GM12891 (cell line): ENCODE measurements at regions not wholly inside any gene's neighbourhood (a gene's known extent, or its start where the extent isn't known, plus 50 kb on each side); places are given as distances from the start of the nearest gene placed in this dataset.

Source experiments
- PAX5 ChIP-seq: IDR thresholded peaks from 2 replicates; pipeline ENCODE4 v1.6.1; 2011; ENCODE audit warnings: low read length, moderate library complexity, mild to moderate bottlenecking; ENCODE audit not compliant: insufficient read depth, severe bottlenecking
- POLR2A ChIP-seq: IDR thresholded peaks from 2 replicates; pipeline ENCODE4 v1.6.1; 2011; ENCODE audit warnings: low read depth, low read length, control low read depth
- POLR2AphosphoS5 ChIP-seq: IDR thresholded peaks from 2 replicates; pipeline ENCODE4 v1.6.1; 2011; ENCODE audit warnings: low read depth, low read length, control low read depth
- POU2F2 ChIP-seq: IDR thresholded peaks from 2 replicates; pipeline ENCODE4 v1.6.1; 2011; ENCODE audit warnings: low read depth, mild to moderate bottlenecking, control low read depth, low read length, moderate library complexity
- TAF1 ChIP-seq: IDR thresholded peaks from 2 replicates; pipeline ENCODE4 v1.6.1; 2011; ENCODE audit warnings: low read depth, low read length, control low read depth

- TF ChIP-seq TAF1 (no peak), POLR2AphosphoS5 (no peak), POLR2A (no peak), POU2F2 (no peak), PAX5 (no peak)
Observed at GRCh38 chr14:28652782-28653181, 113.8 kb upstream of the FOXG1 start.
